Kasumi-1 (cell line): ENCODE measurements at regions not wholly inside any gene's neighbourhood (a gene's known extent, or its start where the extent isn't known, plus 50 kb on each side); places are given as distances from the start of the nearest gene placed in this dataset.
"Not testable (repeated sequence)": the region's sequence is repeated elsewhere in the genome, so short reads cannot be mapped to it uniquely, and the experiment has no call there.

Experiments
- DNase-seq, 2 experiments: peaks; one replicate each; lab custom pipeline; 2025; lab: John Stamatoyannopoulos, UW

- DNase-seq = no peak
Observed at GRCh38 chr1:69077633-69078032, 490.1 kb upstream of the LRRC7 start.

GRCh38 chr1:69081668-69082067 is 486.1 kb upstream of the LRRC7 start:
- DNase-seq = no peak

GRCh38 chr1:69082312-69082711 is 485.4 kb upstream of the LRRC7 start:
- no peak for DNase-seq

- no peak for DNase-seq
Observed at GRCh38 chr1:69086148-69086547, 481.6 kb upstream of the LRRC7 start.

- DNase-seq = no peak
Observed at GRCh38 chr1:69088571-69088970, 479.2 kb upstream of the LRRC7 start.

GRCh38 chr1:69090170-69090569 is 477.6 kb upstream of the LRRC7 start:
- DNase-seq = no peak

GRCh38 chr1:69090752-69091151 is 477.0 kb upstream of the LRRC7 start:
- no peak for DNase-seq

- not testable (repeated sequence) for DNase-seq
Observed at GRCh38 chr1:69102058-69102457, 465.7 kb upstream of the LRRC7 start.

- DNase-seq = no peak
Observed at GRCh38 chr1:69103213-69103612, 464.5 kb upstream of the LRRC7 start.

- DNase-seq = no peak
Observed at GRCh38 chr1:69103705-69104385, 463.9 kb upstream of the LRRC7 start.

GRCh38 chr1:69104894-69105293 is 462.8 kb upstream of the LRRC7 start:
- no peak for DNase-seq

- DNase-seq = no peak
Observed at GRCh38 chr1:69109277-69109676, 458.4 kb upstream of the LRRC7 start.

- no peak for DNase-seq
Observed at GRCh38 chr1:69110851-69111250, 456.9 kb upstream of the LRRC7 start.

GRCh38 chr1:69120126-69120741 is 447.5 kb upstream of the LRRC7 start:
- DNase-seq = not testable (repeated sequence)

- DNase-seq = no peak
Observed at GRCh38 chr1:69120817-69121216, 446.9 kb upstream of the LRRC7 start.

GRCh38 chr1:69121723-69122122 is 446.0 kb upstream of the LRRC7 start:
- DNase-seq = no peak

GRCh38 chr1:69122373-69122772 is 445.3 kb upstream of the LRRC7 start:
- no peak for DNase-seq

- no peak for DNase-seq
Observed at GRCh38 chr1:69123486-69123885, 444.2 kb upstream of the LRRC7 start.

GRCh38 chr1:69126796-69127195 is 440.9 kb upstream of the LRRC7 start:
- DNase-seq = no peak

GRCh38 chr1:69128204-69128603 is 439.5 kb upstream of the LRRC7 start:
- no peak for DNase-seq

- no peak for DNase-seq
Observed at GRCh38 chr1:69129538-69129937, 438.2 kb upstream of the LRRC7 start.

GRCh38 chr1:69138172-69138571 is 429.6 kb upstream of the LRRC7 start:
- no peak for DNase-seq

- DNase-seq = no peak
Observed at GRCh38 chr1:69139007-69139406, 428.7 kb upstream of the LRRC7 start.

GRCh38 chr1:69146303-69146702 is 421.4 kb upstream of the LRRC7 start:
- DNase-seq = no peak
